GM12878 (cell line): ENCODE measurements at regions not wholly inside any gene's neighbourhood (a gene's known extent, or its start where the extent isn't known, plus 50 kb on each side); places are given as distances from the start of the nearest gene placed in this dataset.
"Not testable (repeated sequence)": the region's sequence is repeated elsewhere in the genome, so short reads cannot be mapped to it uniquely, and the experiment has no call there.

ENCODE experiments used
- ATAC-seq: fragments of 200-7000 bp; cut with Tn5 transposase; 3 replicates; pipeline ENCODE4 v1.9.1; 2020; ENCODE audit warnings: mild to moderate bottlenecking, moderate library complexity
- BruUV-seq: library from RNA; stranded (reverse); fragments of 400-500 nt; replicated peaks from 2 replicates; lab custom pipeline; 2021; lab: Mats Ljungman, UMichigan
- CTCF ChIA-PET: fragments of 300-600 bp; sonication (Branson Sonifier 250); formaldehyde crosslinking; extraction: SDS; loops from one replicate; lab custom pipeline; 2021; ENCODE audit warnings: inconsistent platforms; lab: Yijun Ruan, JAX
- POLR2A ChIA-PET: fragments of 350-600 bp; formaldehyde crosslinking; extraction: SDS; loops from one replicate; lab custom pipeline; 2021; ENCODE audit warnings: inconsistent platforms; lab: Charles Lee
- RAD21 ChIA-PET: fragments of 300-600 bp; sonication (Branson Sonifier 250); formaldehyde crosslinking; loops from one replicate; lab custom pipeline; 2023; ENCODE audit warnings: antibody characterized with exemption; ENCODE audit not compliant: unreplicated experiment; lab: Charles Lee
- SMC1A ChIA-PET: fragments of 300-600 bp; sonication (Branson Sonifier 250); formaldehyde crosslinking; loops from one replicate; lab custom pipeline; 2023; ENCODE audit not compliant: unreplicated experiment, uncharacterized antibody; lab: Charles Lee
- DNase-seq: peaks from one replicate; pipeline ENCODE4 v3.0.0-alpha.2; 2011; ENCODE audit warnings: low read depth, low spot score
- FAIRE-seq: peaks from 3 replicates; lab custom pipeline; 2011; peaks lifted over from hg19 to GRCh38; lab: Jason Lieb, UNC
- H2AFZ ChIP-seq: 2 replicates; pipeline ENCODE4 v1.6.0; 2011; ENCODE audit warnings: low read depth, low read length, control low read depth; ENCODE audit not compliant: control insufficient read depth
- H3K27ac ChIP-seq: 2 replicates; pipeline ENCODE4 v1.5.1; 2011; ENCODE audit warnings: control low read depth; ENCODE audit not compliant: control insufficient read depth, insufficient read depth
- H3K27me3 ChIP-seq, 2 experiments: replicated peaks in 1 of 2; 2 replicates each; pipeline versions ENCODE4 v1.6.0 to v1.6.1; 2011; ENCODE audit warnings: low read length in 1 of 2; ENCODE audit not compliant: control insufficient read depth in 2 of 2, insufficient read depth in 2 of 2
- H3K36me3 ChIP-seq, 2 experiments: 2 replicates each; pipeline ENCODE4 v1.5.1; 2011; ENCODE audit warnings: low read length in 1 of 2; ENCODE audit not compliant: control insufficient read depth in 2 of 2, insufficient read depth in 2 of 2
- H3K4me1 ChIP-seq: 2 replicates; pipeline ENCODE4 v1.6.1; 2011; ENCODE audit warnings: mild to moderate bottlenecking, low read length, moderate library complexity, mixed read lengths; ENCODE audit not compliant: control insufficient read depth, insufficient read depth
- H3K4me2 ChIP-seq: 2 replicates; pipeline ENCODE4 v1.6.0; 2011; ENCODE audit warnings: control low read depth; ENCODE audit not compliant: control insufficient read depth, insufficient read depth
- H3K4me3 ChIP-seq: fragments of 200-600 bp; sonication (generic); 2 replicates; pipeline ENCODE4 v1.5.1; 2016
- H3K79me2 ChIP-seq: 2 replicates; pipeline ENCODE4 v1.6.0; 2011; ENCODE audit warnings: low read length; ENCODE audit not compliant: control insufficient read depth, insufficient read depth
- H3K9ac ChIP-seq: 2 replicates; pipeline ENCODE4 v1.8.0; 2011; ENCODE audit warnings: low read length, control low read depth, mixed read lengths; ENCODE audit not compliant: control insufficient read depth, insufficient read depth
- H3K9me3 ChIP-seq: replicated peaks from 3 replicates; pipeline ENCODE4 v1.5.1; 2011; ENCODE audit warnings: mild to moderate bottlenecking, low read length; ENCODE audit not compliant: control insufficient read depth, insufficient read depth
- H4K20me1 ChIP-seq: 2 replicates; pipeline ENCODE4 v1.6.0; 2011; ENCODE audit not compliant: control insufficient read depth, insufficient read depth
- IRF3 ChIP-seq: fragments of 450-650 bp; IDR thresholded peaks from 2 replicates; pipeline ENCODE4 v1.6.1; 2014; ENCODE audit warnings: mild to moderate bottlenecking
- POLR2A ChIP-seq: IDR thresholded peaks from 2 replicates; pipeline ENCODE4 v1.6.1; 2011; ENCODE audit warnings: low read depth, mild to moderate bottlenecking, low read length
- SPI1 ChIP-seq: IDR thresholded peaks from 2 replicates; pipeline ENCODE4 v1.6.1; 2011; ENCODE audit warnings: low read depth, mild to moderate bottlenecking, low read length, moderate library complexity, borderline replicate concordance; ENCODE audit not compliant: insufficient read depth
- WRNIP1 ChIP-seq: IDR thresholded peaks from 2 replicates; pipeline ENCODE4 v1.6.1; 2011; ENCODE audit warnings: low read depth, low read length, improper control_type of control experiment, borderline replicate concordance
- ZSCAN29 ChIP-seq: fragments of 450-650 bp; IDR thresholded peaks from 2 replicates; pipeline ENCODE4 v1.6.1; 2017; ENCODE audit warnings: mild to moderate bottlenecking, moderate library complexity
- WGBS: methylation state at CpG from one replicate; pipeline ENCODE4 v1.1.6; 2016; ENCODE audit warnings: low lambda C conversion rate; ENCODE audit not compliant: insufficient replicate concordance, insufficient coverage; ENCODE audit errors: missing lambda C conversion rate; 5-methylcytosine and 5-hydroxymethylcytosine counted together
- in situ Hi-C: fragments of 300-500 bp; cut with MboI; formaldehyde crosslinking; loops from 9 replicates; pipeline ENCODE4 v1.14.3; 2018; ENCODE audit warnings: mixed read lengths
- intact Hi-C: fragments of 100-400 bp; cut with micrococcal nuclease; formaldehyde crosslinking; loops from one replicate; pipeline ENCODE4 v1.14.2; 2022; ENCODE audit not compliant: unreplicated experiment

- no peak for TF ChIP-seq WRNIP1
- no peak for TF ChIP-seq ZSCAN29
- no peak for TF ChIP-seq POLR2A
- TF ChIP-seq SPI1: no peak
- TF ChIP-seq IRF3: no peak
Measured at GRCh38 chr9:74078647-74079046, 418.5 kb upstream of the RORB start (continued).

DNA sequence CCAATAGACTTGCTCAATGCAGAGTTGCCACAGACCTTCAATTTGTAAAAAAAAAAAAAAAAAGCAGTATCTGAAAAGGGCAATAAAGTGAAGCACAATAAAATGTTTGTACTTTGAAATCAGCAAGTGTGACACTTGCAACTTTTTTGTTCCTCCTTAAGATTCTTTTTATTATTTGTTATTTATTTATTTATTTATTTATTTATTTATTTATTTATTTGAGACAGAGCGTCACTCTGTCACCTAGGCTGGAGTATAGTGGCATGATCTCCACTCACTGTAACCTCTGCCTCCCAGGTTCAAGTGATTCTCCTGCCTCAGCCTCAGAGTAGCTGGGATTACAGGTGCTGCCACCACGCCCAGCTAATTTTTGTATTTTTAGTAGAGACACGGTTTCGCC lies 416.5 kb upstream of the RORB start:
- RAD21 ChIA-PET, FAIRE-seq, H3K79me2 ChIP-seq, SMC1A ChIA-PET, H3K9ac ChIP-seq, POLR2A ChIA-PET, DNase-seq, H3K27me3 ChIP-seq, H4K20me1 ChIP-seq, BruUV-seq, H3K4me3 ChIP-seq, H2AFZ ChIP-seq, ATAC-seq, H3K9me3 ChIP-seq, H3K4me1 ChIP-seq, H3K4me2 ChIP-seq, CTCF ChIA-PET, H3K36me3 ChIP-seq, intact Hi-C loops, H3K27ac ChIP-seq, in situ Hi-C loops: not testable (repeated sequence)
- 43% methylated on average over 4 of the region's 4 CpGs for WGBS
